A549 (cell line): ENCODE measurements at regions not wholly inside any gene's neighbourhood (a gene's known extent, or its start where the extent isn't known, plus 50 kb on each side); places are given as distances from the start of the nearest gene placed in this dataset.

Experiments
- ATAC-seq, 2 experiments: fragments of 200-7000 bp in 1 of 2; fragments of >200 bp in 1 of 2; cut with Nextera tagmentation in 1 of 2; cut with Tn5 transposase in 1 of 2; 3 replicates each; pipeline versions ENCODE4 v1.8.0 to v1.9.1; 2018 to 2020; ENCODE audit warnings: mild to moderate bottlenecking in 1 of 2, moderate library complexity in 1 of 2
- CTCF ChIA-PET: fragments of 300-600 bp; sonication (Branson Sonifier 250); formaldehyde crosslinking; extraction: SDS; loops from one replicate; lab custom pipeline; 2021; ENCODE audit warnings: antibody characterized with exemption, inconsistent platforms; lab: Yijun Ruan, JAX
- POLR2A ChIA-PET: fragments of 350-600 bp; formaldehyde crosslinking; extraction: SDS; loops from one replicate; lab custom pipeline; 2021; ENCODE audit warnings: antibody characterized with exemption, inconsistent platforms; lab: Yijun Ruan, JAX
- DNase-seq, 2 experiments: peaks; one replicate each; pipeline versions ENCODE4 v3.0.0 to v3.0.0-alpha.2; 2011 to 2016; ENCODE audit warnings: low read depth in 1 of 2, low spot score in 1 of 2
- FAIRE-seq: peaks from 2 replicates; lab custom pipeline; 2011; peaks lifted over from hg19 to GRCh38; lab: Jason Lieb, UNC
- H3K27ac ChIP-seq, 2 experiments: fragments of >200 bp; sonication (Bioruptor Twin); formaldehyde crosslinking; 3 replicates each; pipeline ENCODE4 v1.5.1; 2016 to 2017
- H3K4me1 ChIP-seq: fragments of >200 bp; sonication (Bioruptor Twin); formaldehyde crosslinking; 3 replicates; pipeline ENCODE4 v1.6.1; 2016
- H3K4me2 ChIP-seq: fragments of >200 bp; sonication (Bioruptor Twin); formaldehyde crosslinking; 3 replicates; pipeline ENCODE4 v1.6.1; 2016
- H3K4me3 ChIP-seq: fragments of >200 bp; sonication (Bioruptor Twin); formaldehyde crosslinking; 3 replicates; pipeline ENCODE4 v1.5.1; 2016
- H3K9me3 ChIP-seq: fragments of >200 bp; sonication (Bioruptor Twin); formaldehyde crosslinking; 3 replicates; pipeline ENCODE4 v1.6.1; 2016
- CBX2 ChIP-seq: fragments of 200-600 bp; sonication (generic); IDR thresholded peaks from 2 replicates; pipeline ENCODE4 v1.6.1; 2016; ENCODE audit warnings: low read depth, mild to moderate bottlenecking, borderline replicate concordance
- CBX8 ChIP-seq: fragments of 200-600 bp; sonication (generic); IDR thresholded peaks from 2 replicates; pipeline ENCODE4 v1.6.1; 2016
- CEBPB ChIP-seq, 2 experiments: fragments of >200 bp in 1 of 2; sonication (Bioruptor Twin) in 1 of 2; formaldehyde crosslinking in 1 of 2; IDR thresholded peaks; 2 replicates each; pipeline ENCODE4 v1.6.1; 2012 to 2016
- CHD2 ChIP-seq: fragments of 150-350 bp; IDR thresholded peaks from 2 replicates; pipeline ENCODE4 v1.6.1; 2014; ENCODE audit warnings: low read length; ENCODE audit not compliant: partially characterized antibody
- EHMT2 ChIP-seq: fragments of 200-600 bp; sonication (generic); IDR thresholded peaks from 2 replicates; pipeline ENCODE4 v1.6.1; 2016; ENCODE audit warnings: antibody characterized with exemption, low read depth, mild to moderate bottlenecking, moderate library complexity
- FOSB ChIP-seq: fragments of 250-450 bp; sonication (Bioruptor Pico); IDR thresholded peaks from 2 replicates; pipeline ENCODE4 v1.5.0; 2020; ENCODE audit warnings: mild to moderate bottlenecking, moderate library complexity
- FOSL2 ChIP-seq, 2 experiments: fragments of 450-650 bp in 1 of 2; fragments of >200 bp in 1 of 2; sonication (Bioruptor Twin) in 1 of 2; formaldehyde crosslinking; IDR thresholded peaks; 2 replicates each; pipeline versions ENCODE4 v1.5.0 to v1.6.1; 2016 to 2020; ENCODE audit warnings: mild to moderate bottlenecking in 1 of 2, moderate library complexity in 1 of 2
- HDAC2 ChIP-seq: fragments of 200-600 bp; sonication (generic); IDR thresholded peaks from 2 replicates; pipeline ENCODE4 v1.6.1; 2016
- HEYL ChIP-seq: fragments of 250-450 bp; sonication (Bioruptor Pico); IDR thresholded peaks from 2 replicates; pipeline ENCODE4 v1.8.0; 2021; ENCODE audit warnings: mild to moderate bottlenecking, moderate library complexity
- HOXB13 ChIP-seq: fragments of 250-450 bp; sonication (Bioruptor Pico); IDR thresholded peaks from 2 replicates; pipeline ENCODE4 v1.5.0; 2020; ENCODE audit warnings: low read depth, mild to moderate bottlenecking, moderate library complexity
- KDM1A ChIP-seq: fragments of 200-600 bp; sonication (generic); IDR thresholded peaks from 2 replicates; pipeline ENCODE4 v1.6.1; 2016; ENCODE audit warnings: low read depth, mild to moderate bottlenecking
- KDM5A ChIP-seq: fragments of 200-600 bp; sonication (generic); IDR thresholded peaks from 2 replicates; pipeline ENCODE4 v1.6.1; 2016; ENCODE audit warnings: antibody characterized with exemption, mild to moderate bottlenecking
- MAZ ChIP-seq: fragments of 150-350 bp; IDR thresholded peaks from 2 replicates; pipeline ENCODE4 v1.6.1; 2014; ENCODE audit warnings: antibody characterized with exemption, low read depth, low read length, borderline replicate concordance
- MYC ChIP-seq: IDR thresholded peaks from 2 replicates; pipeline ENCODE4 v1.6.1; 2012; ENCODE audit warnings: mild to moderate bottlenecking, inconsistent platforms, low read length, improper control_type of control experiment, borderline replicate concordance
- POLR2A ChIP-seq: IDR thresholded peaks from 2 replicates; pipeline ENCODE4 v1.6.1; 2012; ENCODE audit warnings: mild to moderate bottlenecking, low read length
- POLR2AphosphoS2 ChIP-seq: conservative IDR thresholded peaks from 2 replicates; pipeline ENCODE4 v1.6.1; 2012; ENCODE audit warnings: low read length, improper control_type of control experiment, inconsistent platforms
- RARB ChIP-seq: fragments of 250-450 bp; sonication (Bioruptor Pico); IDR thresholded peaks from 2 replicates; pipeline ENCODE4 v1.8.0; 2021; ENCODE audit warnings: mild to moderate bottlenecking, moderate library complexity
- RNF2 ChIP-seq: fragments of 200-600 bp; sonication (generic); IDR thresholded peaks from 2 replicates; pipeline ENCODE4 v1.6.1; 2016; ENCODE audit warnings: low read depth, mild to moderate bottlenecking, antibody characterized with exemption, moderate library complexity, borderline replicate concordance
- SREBF2 ChIP-seq: fragments of 450-650 bp; IDR thresholded peaks from 2 replicates; pipeline ENCODE4 v1.6.1; 2014; ENCODE audit warnings: mild to moderate bottlenecking, moderate library complexity
- TFCP2L1 ChIP-seq: fragments of 250-450 bp; sonication (Bioruptor Pico); IDR thresholded peaks from 2 replicates; pipeline ENCODE4 v1.5.0; 2021; ENCODE audit warnings: mild to moderate bottlenecking
- ZC3H11A ChIP-seq: fragments of 450-650 bp; IDR thresholded peaks from 2 replicates; pipeline ENCODE4 v1.6.1; 2014; ENCODE audit warnings: antibody characterized with exemption, mild to moderate bottlenecking
- ZFP36 ChIP-seq: fragments of 450-650 bp; IDR thresholded peaks from 2 replicates; pipeline ENCODE4 v1.6.1; 2014; ENCODE audit warnings: borderline replicate concordance; ENCODE audit not compliant: partially characterized antibody
- ZSCAN20 ChIP-seq: fragments of 250-450 bp; sonication (Bioruptor Pico); IDR thresholded peaks from 2 replicates; pipeline ENCODE4 v1.8.0; 2022; ENCODE audit warnings: mild to moderate bottlenecking, moderate library complexity
- WGBS: methylation state at CpG from one replicate; pipeline ENCODE4 v1.1.6; 2017; ENCODE audit errors: missing lambda C conversion rate; 5-methylcytosine and 5-hydroxymethylcytosine counted together
- TF ChIP-seq, protein P1 (sequence below): fragments of 250-450 bp; sonication (Bioruptor Pico); IDR thresholded peaks from 2 replicates; pipeline ENCODE4 v1.5.0; 2021; ENCODE audit warnings: mild to moderate bottlenecking, moderate library complexity, borderline replicate concordance
- TF ChIP-seq, protein P2 (sequence below): fragments of >200 bp; sonication (Bioruptor Twin); formaldehyde crosslinking; IDR thresholded peaks from 3 replicates; pipeline ENCODE4 v1.5.1; 2016
- TF ChIP-seq, protein P3 (sequence below): fragments of 150-350 bp; IDR thresholded peaks from 2 replicates; pipeline ENCODE4 v1.6.1; 2014; ENCODE audit warnings: low read depth, mild to moderate bottlenecking, low read length
- TF ChIP-seq, protein P4 (sequence below): fragments of 250-450 bp; sonication (Bioruptor Pico); IDR thresholded peaks from 2 replicates; pipeline ENCODE4 v1.5.0; 2020; ENCODE audit warnings: low read depth, mild to moderate bottlenecking, moderate library complexity
- TF ChIP-seq, protein P5 (sequence below): fragments of 200-600 bp; sonication (generic); IDR thresholded peaks from 2 replicates; pipeline ENCODE4 v1.6.1; 2016; ENCODE audit warnings: antibody characterized with exemption, mild to moderate bottlenecking, moderate library complexity

DNA sequence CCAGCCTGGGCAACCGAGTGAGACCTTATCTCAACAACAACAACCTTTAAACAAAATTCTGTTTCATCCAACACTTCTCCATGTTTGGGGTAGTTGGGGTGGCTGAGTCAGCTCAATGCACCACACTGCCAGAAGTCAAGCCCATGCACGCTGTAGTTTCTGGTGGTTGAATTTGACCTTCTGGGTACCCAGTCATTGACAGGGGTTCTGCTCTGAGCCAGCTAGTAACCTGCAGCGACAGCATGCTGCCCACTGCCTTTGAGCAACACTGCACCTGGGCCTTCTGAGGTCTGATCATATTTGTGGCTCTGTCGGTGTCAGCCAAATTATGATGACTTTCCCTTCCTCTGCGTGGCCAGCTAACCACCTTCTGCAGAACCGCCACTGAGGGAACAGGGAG, 84.6 kb upstream of the ZNF438 start:
- ChIA-PET POLR2A (no interaction called here), CTCF (interaction anchor here (1.1 to 1.6 kb wide), 2 partner anchors 21 to 22 kb away, joined by 4 read pairs; no protein-coding TSS in a partner anchor)
- ATAC-seq (no peak), DNase-seq (no peak), FAIRE-seq (no peak)
- Histone ChIP-seq H3K4me1 (no peaks in the 10 kb centered on the region), H3K9me3 (peaks cover 8% of the 10 kb centered on the region; the same call in 1 of the 3 replicates), H3K4me3 (no peak overlapping the region), H3K4me2 (no peak overlapping the region), H3K27ac (no peak overlapping the region)
- WGBS: 50% methylated on average over 6 of the region's 6 CpGs
- no peak for TF ChIP-seq POLR2AphosphoS2
- no peak for TF ChIP-seq FOSL2 (IDR thresholded peaks at IDR 0.05)
- no peak for TF ChIP-seq FOSL2 (CRISPR knock-in tag; IDR thresholded peaks at IDR 0.05)
- TF ChIP-seq CBX2: no peak
- no peak for TF ChIP-seq RNF2
- no peak for TF ChIP-seq MAZ
- TF ChIP-seq CEBPB (IDR thresholded peaks at IDR 0.05): no peak
- TF ChIP-seq, protein P1, sequence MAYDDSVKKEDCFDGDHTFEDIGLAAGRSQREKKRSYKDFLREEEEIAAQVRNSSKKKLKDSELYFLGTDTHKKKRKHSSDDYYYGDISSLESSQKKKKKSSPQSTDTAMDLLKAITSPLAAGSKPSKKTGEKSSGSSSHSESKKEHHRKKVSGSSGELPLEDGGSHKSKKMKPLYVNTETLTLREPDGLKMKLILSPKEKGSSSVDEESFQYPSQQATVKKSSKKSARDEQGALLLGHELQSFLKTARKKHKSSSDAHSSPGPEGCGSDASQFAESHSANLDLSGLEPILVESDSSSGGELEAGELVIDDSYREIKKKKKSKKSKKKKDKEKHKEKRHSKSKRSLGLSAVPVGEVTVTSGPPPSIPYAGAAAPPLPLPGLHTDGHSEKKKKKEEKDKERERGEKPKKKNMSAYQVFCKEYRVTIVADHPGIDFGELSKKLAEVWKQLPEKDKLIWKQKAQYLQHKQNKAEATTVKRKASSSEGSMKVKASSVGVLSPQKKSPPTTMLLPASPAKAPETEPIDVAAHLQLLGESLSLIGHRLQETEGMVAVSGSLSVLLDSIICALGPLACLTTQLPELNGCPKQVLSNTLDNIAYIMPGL (CRISPR knock-in tag): no peak
- no peak for TF ChIP-seq ZC3H11A
- TF ChIP-seq CBX8: no peak
- no peak for TF ChIP-seq RARB
- TF ChIP-seq SREBF2: no peak
- no peak for TF ChIP-seq CHD2
- TF ChIP-seq HEYL (CRISPR knock-in tag): no peak
- no peak for TF ChIP-seq EHMT2

DNA sequence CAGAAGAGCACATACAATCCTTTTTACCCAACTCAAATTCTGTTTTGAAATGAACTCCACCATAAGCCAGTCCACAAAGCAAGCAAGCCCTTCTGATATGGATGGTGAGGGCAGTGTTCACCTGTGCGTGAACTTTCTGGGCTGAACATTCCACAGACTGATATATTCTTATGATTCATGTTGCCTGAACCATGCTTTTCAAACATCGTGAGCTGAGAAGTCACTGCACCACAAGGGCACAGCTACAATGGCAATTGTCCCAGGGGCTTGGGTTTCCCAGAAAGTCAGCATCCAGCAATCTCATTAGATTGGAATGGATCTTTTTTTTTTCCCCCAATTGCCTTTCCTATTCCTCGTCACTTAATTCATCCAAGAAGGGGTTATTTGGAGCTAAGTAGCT, 86.9 kb upstream of the ZNF438 start:
- Histone ChIP-seq H3K4me2 (no peak overlapping the region), H3K4me1 (no peaks in the 10 kb centered on the region), H3K27ac (no peak overlapping the region), H3K4me3 (no peak overlapping the region), H3K9me3 (no peaks in the 10 kb centered on the region)
- CTCF ChIA-PET: no interaction called here
- WGBS: 67% methylated on average over 3 of the region's 3 CpGs
- POLR2A ChIA-PET: no interaction called here
- FAIRE-seq (no peak), ATAC-seq (no peak), DNase-seq (no peak)
- TF ChIP-seq KDM1A (no peak), KDM5A (no peak), ZSCAN20 (CRISPR knock-in tag) (no peak), HDAC2 (no peak), TFCP2L1 (CRISPR knock-in tag) (no peak)
- TF ChIP-seq, protein P2, sequence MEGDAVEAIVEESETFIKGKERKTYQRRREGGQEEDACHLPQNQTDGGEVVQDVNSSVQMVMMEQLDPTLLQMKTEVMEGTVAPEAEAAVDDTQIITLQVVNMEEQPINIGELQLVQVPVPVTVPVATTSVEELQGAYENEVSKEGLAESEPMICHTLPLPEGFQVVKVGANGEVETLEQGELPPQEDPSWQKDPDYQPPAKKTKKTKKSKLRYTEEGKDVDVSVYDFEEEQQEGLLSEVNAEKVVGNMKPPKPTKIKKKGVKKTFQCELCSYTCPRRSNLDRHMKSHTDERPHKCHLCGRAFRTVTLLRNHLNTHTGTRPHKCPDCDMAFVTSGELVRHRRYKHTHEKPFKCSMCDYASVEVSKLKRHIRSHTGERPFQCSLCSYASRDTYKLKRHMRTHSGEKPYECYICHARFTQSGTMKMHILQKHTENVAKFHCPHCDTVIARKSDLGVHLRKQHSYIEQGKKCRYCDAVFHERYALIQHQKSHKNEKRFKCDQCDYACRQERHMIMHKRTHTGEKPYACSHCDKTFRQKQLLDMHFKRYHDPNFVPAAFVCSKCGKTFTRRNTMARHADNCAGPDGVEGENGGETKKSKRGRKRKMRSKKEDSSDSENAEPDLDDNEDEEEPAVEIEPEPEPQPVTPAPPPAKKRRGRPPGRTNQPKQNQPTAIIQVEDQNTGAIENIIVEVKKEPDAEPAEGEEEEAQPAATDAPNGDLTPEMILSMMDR: no peak

DNA sequence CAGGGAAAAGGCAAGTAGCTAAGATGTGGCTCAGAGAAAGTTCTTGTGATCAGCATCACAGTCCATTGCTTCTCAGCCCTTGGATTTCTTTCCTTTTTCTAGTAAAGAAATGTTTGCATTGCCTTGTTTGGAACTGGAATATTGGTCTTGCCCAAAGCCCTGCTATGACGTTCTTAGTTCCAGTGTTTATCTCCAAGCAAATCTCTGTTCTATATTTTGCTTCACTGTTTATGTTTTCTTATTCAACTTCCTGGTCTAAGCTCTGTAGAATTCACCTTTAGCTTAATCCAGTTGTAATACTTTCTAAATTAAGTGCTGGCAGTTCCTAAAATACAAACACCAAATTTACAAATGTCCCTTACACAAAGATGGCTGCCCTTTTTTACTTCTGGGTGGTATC, 88.7 kb upstream of the ZNF438 start:
- WGBS: 38% methylated on average over 1 of the region's 1 CpG
- Histone ChIP-seq H3K4me2 (no peak overlapping the region), H3K27ac (no peak overlapping the region), H3K4me3 (no peak overlapping the region), H3K4me1 (no peaks in the 10 kb centered on the region), H3K9me3 (no peaks in the 10 kb centered on the region)
- POLR2A ChIA-PET: no interaction called here
- no peak for ATAC-seq
- DNase-seq: no peak
- CTCF ChIA-PET: no interaction called here
- no peak for FAIRE-seq
- TF ChIP-seq, protein P3, sequence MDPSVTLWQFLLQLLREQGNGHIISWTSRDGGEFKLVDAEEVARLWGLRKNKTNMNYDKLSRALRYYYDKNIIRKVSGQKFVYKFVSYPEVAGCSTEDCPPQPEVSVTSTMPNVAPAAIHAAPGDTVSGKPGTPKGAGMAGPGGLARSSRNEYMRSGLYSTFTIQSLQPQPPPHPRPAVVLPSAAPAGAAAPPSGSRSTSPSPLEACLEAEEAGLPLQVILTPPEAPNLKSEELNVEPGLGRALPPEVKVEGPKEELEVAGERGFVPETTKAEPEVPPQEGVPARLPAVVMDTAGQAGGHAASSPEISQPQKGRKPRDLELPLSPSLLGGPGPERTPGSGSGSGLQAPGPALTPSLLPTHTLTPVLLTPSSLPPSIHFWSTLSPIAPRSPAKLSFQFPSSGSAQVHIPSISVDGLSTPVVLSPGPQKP: no peak
- TF ChIP-seq MYC: no peak
- no peak for TF ChIP-seq FOSB
- no peak for TF ChIP-seq ZFP36
- TF ChIP-seq, protein P4, sequence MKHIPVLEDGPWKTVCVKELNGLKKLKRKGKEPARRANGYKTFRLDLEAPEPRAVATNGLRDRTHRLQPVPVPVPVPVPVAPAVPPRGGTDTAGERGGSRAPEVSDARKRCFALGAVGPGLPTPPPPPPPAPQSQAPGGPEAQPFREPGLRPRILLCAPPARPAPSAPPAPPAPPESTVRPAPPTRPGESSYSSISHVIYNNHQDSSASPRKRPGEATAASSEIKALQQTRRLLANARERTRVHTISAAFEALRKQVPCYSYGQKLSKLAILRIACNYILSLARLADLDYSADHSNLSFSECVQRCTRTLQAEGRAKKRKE (CRISPR knock-in tag): no peak
- TF ChIP-seq POLR2A: no peak
- TF ChIP-seq HOXB13 (CRISPR knock-in tag): no peak
- TF ChIP-seq, protein P5, sequence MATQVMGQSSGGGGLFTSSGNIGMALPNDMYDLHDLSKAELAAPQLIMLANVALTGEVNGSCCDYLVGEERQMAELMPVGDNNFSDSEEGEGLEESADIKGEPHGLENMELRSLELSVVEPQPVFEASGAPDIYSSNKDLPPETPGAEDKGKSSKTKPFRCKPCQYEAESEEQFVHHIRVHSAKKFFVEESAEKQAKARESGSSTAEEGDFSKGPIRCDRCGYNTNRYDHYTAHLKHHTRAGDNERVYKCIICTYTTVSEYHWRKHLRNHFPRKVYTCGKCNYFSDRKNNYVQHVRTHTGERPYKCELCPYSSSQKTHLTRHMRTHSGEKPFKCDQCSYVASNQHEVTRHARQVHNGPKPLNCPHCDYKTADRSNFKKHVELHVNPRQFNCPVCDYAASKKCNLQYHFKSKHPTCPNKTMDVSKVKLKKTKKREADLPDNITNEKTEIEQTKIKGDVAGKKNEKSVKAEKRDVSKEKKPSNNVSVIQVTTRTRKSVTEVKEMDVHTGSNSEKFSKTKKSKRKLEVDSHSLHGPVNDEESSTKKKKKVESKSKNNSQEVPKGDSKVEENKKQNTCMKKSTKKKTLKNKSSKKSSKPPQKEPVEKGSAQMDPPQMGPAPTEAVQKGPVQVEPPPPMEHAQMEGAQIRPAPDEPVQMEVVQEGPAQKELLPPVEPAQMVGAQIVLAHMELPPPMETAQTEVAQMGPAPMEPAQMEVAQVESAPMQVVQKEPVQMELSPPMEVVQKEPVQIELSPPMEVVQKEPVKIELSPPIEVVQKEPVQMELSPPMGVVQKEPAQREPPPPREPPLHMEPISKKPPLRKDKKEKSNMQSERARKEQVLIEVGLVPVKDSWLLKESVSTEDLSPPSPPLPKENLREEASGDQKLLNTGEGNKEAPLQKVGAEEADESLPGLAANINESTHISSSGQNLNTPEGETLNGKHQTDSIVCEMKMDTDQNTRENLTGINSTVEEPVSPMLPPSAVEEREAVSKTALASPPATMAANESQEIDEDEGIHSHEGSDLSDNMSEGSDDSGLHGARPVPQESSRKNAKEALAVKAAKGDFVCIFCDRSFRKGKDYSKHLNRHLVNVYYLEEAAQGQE: no peak
